ENCODE measurements at regions not wholly inside any gene's neighbourhood (a gene's known extent, or its start where the extent isn't known, plus 50 kb on each side); places are given as distances from the start of the nearest gene placed in this dataset.

GRCh38 chr15:47945872-47946650 is 174.7 kb upstream of the SLC24A5 start:
- Histone ChIP-seq H3K4me1 (ENCODE audit: control insufficient read depth, insufficient read depth, low read length) (no peaks in the 10 kb centered on the region), H3K4me3 (ENCODE audit: low read length in 2 of 2) (no peak overlapping the region), H3K27ac (ENCODE audit: low read length) (no peak overlapping the region), H3K36me3 (ENCODE audit: control insufficient read depth in 2 of 2, insufficient read depth in 2 of 2, low read length in 2 of 2) (no peaks in the 10 kb centered on the region), H3K9ac (ENCODE audit: low read length in 2 of 2) (no peak overlapping the region), H3K9me3 (ENCODE audit: control insufficient read depth in 2 of 2, low read length in 2 of 2) (no peaks in the 10 kb centered on the region), H3K27me3 (ENCODE audit: control insufficient read depth in 1 of 2, insufficient read depth in 2 of 2, low read length in 2 of 2) (no peaks in the 10 kb centered on the region)

- Histone ChIP-seq H3K36me3 (ENCODE audit: control insufficient read depth in 2 of 2, insufficient read depth in 2 of 2, low read length in 2 of 2) (no peaks in the 10 kb centered on the region), H3K9me3 (ENCODE audit: control insufficient read depth in 2 of 2, low read length in 2 of 2) (no peaks in the 10 kb centered on the region), H3K9ac (ENCODE audit: low read length in 2 of 2) (no peak overlapping the region), H3K27me3 (ENCODE audit: control insufficient read depth in 1 of 2, insufficient read depth in 2 of 2, low read length in 2 of 2) (no peaks in the 10 kb centered on the region), H3K4me1 (ENCODE audit: control insufficient read depth, insufficient read depth, low read length) (no peaks in the 10 kb centered on the region), H3K4me3 (ENCODE audit: low read length in 2 of 2) (no peak overlapping the region), H3K27ac (ENCODE audit: low read length) (no peak overlapping the region)
Measured at GRCh38 chr15:47949815-47950214, 171.0 kb upstream of the SLC24A5 start.

GRCh38 chr15:47950447-47950846 is 170.3 kb upstream of the SLC24A5 start:
- Histone ChIP-seq H3K36me3 (ENCODE audit: control insufficient read depth in 2 of 2, insufficient read depth in 2 of 2, low read length in 2 of 2) (no peaks in the 10 kb centered on the region), H3K4me1 (ENCODE audit: control insufficient read depth, insufficient read depth, low read length) (no peaks in the 10 kb centered on the region), H3K27ac (ENCODE audit: low read length) (no peak overlapping the region), H3K9me3 (ENCODE audit: control insufficient read depth in 2 of 2, low read length in 2 of 2) (no peaks in the 10 kb centered on the region), H3K27me3 (ENCODE audit: control insufficient read depth in 1 of 2, insufficient read depth in 2 of 2, low read length in 2 of 2) (no peaks in the 10 kb centered on the region), H3K4me3 (ENCODE audit: low read length in 2 of 2) (no peak overlapping the region), H3K9ac (ENCODE audit: low read length in 2 of 2) (no peak overlapping the region)

- Histone ChIP-seq H3K36me3 (ENCODE audit: control insufficient read depth in 2 of 2, insufficient read depth in 2 of 2, low read length in 2 of 2) (no peaks in the 10 kb centered on the region), H3K27me3 (ENCODE audit: control insufficient read depth in 1 of 2, insufficient read depth in 2 of 2, low read length in 2 of 2) (no peaks in the 10 kb centered on the region), H3K4me3 (ENCODE audit: low read length in 2 of 2) (no peak overlapping the region), H3K9me3 (ENCODE audit: control insufficient read depth in 2 of 2, low read length in 2 of 2) (no peaks in the 10 kb centered on the region), H3K4me1 (ENCODE audit: control insufficient read depth, insufficient read depth, low read length) (no peaks in the 10 kb centered on the region), H3K27ac (ENCODE audit: low read length) (no peak overlapping the region), H3K9ac (ENCODE audit: low read length in 2 of 2) (no peak overlapping the region)
Measured at GRCh38 chr15:47951781-47952180, 169.0 kb upstream of the SLC24A5 start.

DNA sequence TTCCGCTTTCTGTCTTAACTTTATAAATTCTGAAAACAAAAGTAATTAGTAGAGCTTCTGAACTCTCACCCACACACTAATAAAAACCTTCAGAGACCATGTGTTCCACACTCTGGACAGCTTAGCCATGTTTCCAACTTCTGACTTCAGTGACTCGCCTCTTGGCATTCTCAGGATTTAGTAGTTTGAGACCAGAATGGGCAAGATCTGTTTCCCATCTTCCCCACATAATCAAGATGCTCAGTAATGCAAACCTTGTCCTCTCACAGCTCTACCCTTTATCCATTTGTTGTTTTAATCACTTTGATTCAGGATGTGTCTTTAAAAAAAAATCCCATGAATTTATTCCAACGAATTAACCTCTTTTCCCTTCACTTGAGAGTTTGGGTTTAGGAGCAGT is 166.6 kb upstream of the SLC24A5 start:
- no peak overlapping the region for H3K9ac ChIP-seq (ENCODE audit: low read length in 2 of 2)
- no peaks in the 10 kb centered on the region for H3K4me1 ChIP-seq (ENCODE audit: control insufficient read depth, insufficient read depth, low read length)
- no peak overlapping the region for H3K4me3 ChIP-seq (ENCODE audit: low read length in 2 of 2)
- H3K36me3 ChIP-seq (ENCODE audit: control insufficient read depth in 2 of 2, insufficient read depth in 2 of 2, low read length in 2 of 2): no peaks in the 10 kb centered on the region
- no peak overlapping the region for H3K27ac ChIP-seq (ENCODE audit: low read length)
- H3K9me3 ChIP-seq (ENCODE audit: control insufficient read depth in 2 of 2, low read length in 2 of 2): no peaks in the 10 kb centered on the region
- no peaks in the 10 kb centered on the region for H3K27me3 ChIP-seq (ENCODE audit: control insufficient read depth in 1 of 2, insufficient read depth in 2 of 2, low read length in 2 of 2)

GRCh38 chr15:47955021-47955420 is 165.8 kb upstream of the SLC24A5 start:
- Histone ChIP-seq H3K36me3 (ENCODE audit: control insufficient read depth in 2 of 2, insufficient read depth in 2 of 2, low read length in 2 of 2) (no peaks in the 10 kb centered on the region), H3K4me1 (ENCODE audit: control insufficient read depth, insufficient read depth, low read length) (no peaks in the 10 kb centered on the region), H3K27ac (ENCODE audit: low read length) (no peak overlapping the region), H3K27me3 (ENCODE audit: control insufficient read depth in 1 of 2, insufficient read depth in 2 of 2, low read length in 2 of 2) (no peaks in the 10 kb centered on the region), H3K9me3 (ENCODE audit: control insufficient read depth in 2 of 2, low read length in 2 of 2) (no peaks in the 10 kb centered on the region), H3K4me3 (ENCODE audit: low read length in 2 of 2) (no peak overlapping the region), H3K9ac (ENCODE audit: low read length in 2 of 2) (no peak overlapping the region)

- Histone ChIP-seq H3K9ac (ENCODE audit: low read length in 2 of 2) (no peak overlapping the region), H3K9me3 (ENCODE audit: control insufficient read depth in 2 of 2, low read length in 2 of 2) (peaks cover 0 to 2% of the 10 kb centered on the region in 2 donors), H3K36me3 (ENCODE audit: control insufficient read depth in 2 of 2, insufficient read depth in 2 of 2, low read length in 2 of 2) (no peaks in the 10 kb centered on the region), H3K27ac (ENCODE audit: low read length) (no peak overlapping the region), H3K4me3 (ENCODE audit: low read length in 2 of 2) (no peak overlapping the region), H3K27me3 (ENCODE audit: control insufficient read depth in 1 of 2, insufficient read depth in 2 of 2, low read length in 2 of 2) (no peaks in the 10 kb centered on the region), H3K4me1 (ENCODE audit: control insufficient read depth, insufficient read depth, low read length) (no peaks in the 10 kb centered on the region)
Measured at GRCh38 chr15:47959617-47960413, 161.0 kb upstream of the SLC24A5 start.

- Histone ChIP-seq H3K36me3 (ENCODE audit: control insufficient read depth in 2 of 2, insufficient read depth in 2 of 2, low read length in 2 of 2) (no peaks in the 10 kb centered on the region), H3K27me3 (ENCODE audit: control insufficient read depth in 1 of 2, insufficient read depth in 2 of 2, low read length in 2 of 2) (no peaks in the 10 kb centered on the region), H3K27ac (ENCODE audit: low read length) (no peak overlapping the region), H3K9me3 (ENCODE audit: control insufficient read depth in 2 of 2, low read length in 2 of 2) (peaks cover 0 to 2% of the 10 kb centered on the region in 2 donors), H3K4me1 (ENCODE audit: control insufficient read depth, insufficient read depth, low read length) (no peaks in the 10 kb centered on the region), H3K9ac (ENCODE audit: low read length in 2 of 2) (no peak overlapping the region), H3K4me3 (ENCODE audit: low read length in 2 of 2) (no peak overlapping the region)
Measured at GRCh38 chr15:47961401-47962090, 159.2 kb upstream of the SLC24A5 start.

GRCh38 chr15:47963265-47963664 is 157.5 kb upstream of the SLC24A5 start:
- H3K4me1 ChIP-seq (ENCODE audit: control insufficient read depth, insufficient read depth, low read length): no peaks in the 10 kb centered on the region

GRCh38 chr15:47964229-47964628 is 156.6 kb upstream of the SLC24A5 start:
- Histone ChIP-seq H3K27ac (ENCODE audit: low read length) (no peak overlapping the region), H3K36me3 (ENCODE audit: control insufficient read depth in 2 of 2, insufficient read depth in 2 of 2, low read length in 2 of 2) (no peaks in the 10 kb centered on the region), H3K9me3 (ENCODE audit: control insufficient read depth in 2 of 2, low read length in 2 of 2) (peaks cover 0 to 2% of the 10 kb centered on the region in 2 donors), H3K4me3 (ENCODE audit: low read length in 2 of 2) (no peak overlapping the region), H3K27me3 (ENCODE audit: control insufficient read depth in 1 of 2, insufficient read depth in 2 of 2, low read length in 2 of 2) (no peaks in the 10 kb centered on the region), H3K9ac (ENCODE audit: low read length in 2 of 2) (no peak overlapping the region), H3K4me1 (ENCODE audit: control insufficient read depth, insufficient read depth, low read length) (no peaks in the 10 kb centered on the region)

More at GRCh38 chr15:47963265-47963664, 157.5 kb upstream of the SLC24A5 start:
- H3K9me3 ChIP-seq (ENCODE audit: control insufficient read depth in 2 of 2, low read length in 2 of 2): peaks cover 0 to 2% of the 10 kb centered on the region in 2 donors
- H3K4me3 ChIP-seq (ENCODE audit: low read length in 2 of 2): no peak overlapping the region
- H3K27me3 ChIP-seq (ENCODE audit: control insufficient read depth in 1 of 2, insufficient read depth in 2 of 2, low read length in 2 of 2): no peaks in the 10 kb centered on the region
- H3K36me3 ChIP-seq (ENCODE audit: control insufficient read depth in 2 of 2, insufficient read depth in 2 of 2, low read length in 2 of 2): no peaks in the 10 kb centered on the region
- no peak overlapping the region for H3K9ac ChIP-seq (ENCODE audit: low read length in 2 of 2)
- H3K27ac ChIP-seq (ENCODE audit: low read length): no peak overlapping the region
